GM13976 (cell line): ENCODE measurements at regions not wholly inside any gene's neighbourhood (a gene's known extent, or its start where the extent isn't known, plus 50 kb on each side); places are given as distances from the start of the nearest gene placed in this dataset.

ENCODE experiments used
- DNase-seq: peaks from one replicate; pipeline ENCODE4 v3.0.0; 2012; ENCODE audit warnings: low spot score
- CTCF ChIP-seq: IDR thresholded peaks from 2 replicates; pipeline ENCODE4 v1.5.1; 2012; ENCODE audit warnings: borderline replicate concordance, mild to moderate bottlenecking; ENCODE audit not compliant: insufficient read depth; ENCODE audit errors: extremely low read depth, missing control alignments, control extremely low read depth
- in situ Hi-C: fragments of 300-500 bp; cut with MboI; formaldehyde crosslinking; loops from one replicate; pipeline ENCODE4 v1.12.0; 2022; ENCODE audit warnings: low sequenced_read_pairs, mixed read lengths, inconsistent platforms; ENCODE audit not compliant: unreplicated experiment

GRCh38 chr4:4685810-4686795 lies 144.3 kb upstream of the STX18 start:
- in situ Hi-C loops = loop anchor here (10.0 kb wide), 1 partner anchor 179 kb away; no protein-coding TSS in a partner anchor
- no peak for DNase-seq
- no peak for TF ChIP-seq CTCF

- no peak for TF ChIP-seq CTCF
- no peak for DNase-seq
- in situ Hi-C loops = loop anchor here (10.0 kb wide), 1 partner anchor 183 kb away; no protein-coding TSS in a partner anchor
These were observed 139.8 kb upstream of the STX18 start for GRCh38 chr4:4681653-4682052.

GRCh38 chr4:4680758-4681157 lies 138.9 kb upstream of the STX18 start:
- no peak for DNase-seq
- in situ Hi-C loops = loop anchor here (10.0 kb wide), 1 partner anchor 184 kb away; no protein-coding TSS in a partner anchor
- TF ChIP-seq CTCF = no peak

GRCh38 chr4:4680243-4680642 lies 138.4 kb upstream of the STX18 start:
- no peak for DNase-seq
- TF ChIP-seq CTCF = no peak
- in situ Hi-C loops = loop anchor here (10.0 kb wide), 1 partner anchor 185 kb away; no protein-coding TSS in a partner anchor

GRCh38 chr4:4677556-4678522 lies 136.0 kb upstream of the STX18 start:
- in situ Hi-C loops = no loop called here
- DNase-seq = no peak
- peak; percentile 18 for TF ChIP-seq CTCF

GRCh38 chr4:4675641-4676040 lies 133.8 kb upstream of the STX18 start:
- DNase-seq = no peak
- TF ChIP-seq CTCF = no peak
- in situ Hi-C loops = no loop called here
